ENCODE measurements at regions not wholly inside any gene's neighbourhood (a gene's known extent, or its start where the extent isn't known, plus 50 kb on each side); places are given as distances from the start of the nearest gene placed in this dataset.

- DNase-seq (ENCODE audit: low spot score) (no peak), ATAC-seq (ENCODE audit: insufficient number of reproducible peaks, low FRiP score, low read depth) (no peak)
- no peaks in the 10 kb centered on the region for H3K36me3 ChIP-seq
Observed at GRCh38 chr3:55364421-55364820, 122.7 kb downstream of the WNT5A start.

GRCh38 chr3:55362210-55362960 lies 124.7 kb downstream of the WNT5A start:
- H3K9me3 ChIP-seq: no peaks in the 10 kb centered on the region
- ATAC-seq (ENCODE audit: insufficient number of reproducible peaks, low FRiP score, low read depth): no peak
- no peak for DNase-seq (ENCODE audit: low spot score)
- no peaks in the 10 kb centered on the region for H3K4me1 ChIP-seq (ENCODE audit: control insufficient read depth in 1 of 2, low read depth in 2 of 2)
- no peaks in the 10 kb centered on the region for H3K36me3 ChIP-seq
- H3K27me3 ChIP-seq (replicated peaks; ENCODE audit: insufficient read depth): no peaks in the 10 kb centered on the region
- H3K4me3 ChIP-seq: no peak overlapping the region
- TF ChIP-seq CTCF (IDR thresholded peaks at IDR 0.05): no peak
- H3K27ac ChIP-seq: no peak overlapping the region

More at GRCh38 chr3:55364421-55364820, 122.7 kb downstream of the WNT5A start:
- Histone ChIP-seq H3K27ac (no peak overlapping the region), H3K4me3 (no peak overlapping the region), H3K27me3 (replicated peaks; ENCODE audit: insufficient read depth) (no peaks in the 10 kb centered on the region), H3K4me1 (ENCODE audit: control insufficient read depth in 1 of 2, low read depth in 2 of 2) (peaks cover 0 to 16% of the 10 kb centered on the region in 2 donors), H3K9me3 (no peaks in the 10 kb centered on the region)
- TF ChIP-seq CTCF (IDR thresholded peaks at IDR 0.05): no peak

- H3K4me3 ChIP-seq: no peak overlapping the region
- no peak overlapping the region for H3K27ac ChIP-seq
- H3K27me3 ChIP-seq (replicated peaks; ENCODE audit: insufficient read depth): no peaks in the 10 kb centered on the region
- DNase-seq (ENCODE audit: low spot score) (no peak), ATAC-seq (ENCODE audit: insufficient number of reproducible peaks, low FRiP score, low read depth) (no peak)
- no peak for TF ChIP-seq CTCF (IDR thresholded peaks at IDR 0.05)
- H3K9me3 ChIP-seq: no peaks in the 10 kb centered on the region
- no peaks in the 10 kb centered on the region for H3K4me1 ChIP-seq (ENCODE audit: control insufficient read depth in 1 of 2, low read depth in 2 of 2)
- H3K36me3 ChIP-seq: no peaks in the 10 kb centered on the region
Observed at GRCh38 chr3:55357796-55358195, 129.3 kb downstream of the WNT5A start.

GRCh38 chr3:55352668-55353067 lies 134.4 kb downstream of the WNT5A start:
- Histone ChIP-seq H3K27ac (no peak overlapping the region), H3K9me3 (no peaks in the 10 kb centered on the region), H3K27me3 (replicated peaks; ENCODE audit: insufficient read depth) (no peaks in the 10 kb centered on the region), H3K4me1 (ENCODE audit: control insufficient read depth in 1 of 2, low read depth in 2 of 2) (no peaks in the 10 kb centered on the region), H3K4me3 (no peak overlapping the region), H3K36me3 (no peaks in the 10 kb centered on the region)
- DNase-seq (ENCODE audit: low spot score): no peak
- TF ChIP-seq CTCF (IDR thresholded peaks at IDR 0.05): no peak
- no peak for ATAC-seq (ENCODE audit: insufficient number of reproducible peaks, low FRiP score, low read depth)

GRCh38 chr3:55349851-55350250 lies 137.3 kb downstream of the WNT5A start:
- TF ChIP-seq CTCF (IDR thresholded peaks at IDR 0.05): no peak
- Histone ChIP-seq H3K4me1 (ENCODE audit: control insufficient read depth in 1 of 2, low read depth in 2 of 2) (no peaks in the 10 kb centered on the region), H3K36me3 (no peaks in the 10 kb centered on the region), H3K27me3 (replicated peaks; ENCODE audit: insufficient read depth) (no peaks in the 10 kb centered on the region), H3K9me3 (no peaks in the 10 kb centered on the region), H3K4me3 (no peak overlapping the region), H3K27ac (no peak overlapping the region)
- ATAC-seq (ENCODE audit: insufficient number of reproducible peaks, low FRiP score, low read depth): no peak
- no peak for DNase-seq (ENCODE audit: low spot score)

Measured in thoracic aorta (tissue), 2 donors.